B cell (primary cell): ENCODE measurements at regions not wholly inside any gene's neighbourhood (a gene's known extent, or its start where the extent isn't known, plus 50 kb on each side); places are given as distances from the start of the nearest gene placed in this dataset.

Source experiments
- ATAC-seq: fragments of 200-7000 bp; cut with Tn5 transposase; one replicate; pipeline ENCODE4 v1.10.0; 2021; ENCODE audit warnings: low read depth, mild to moderate bottlenecking, moderate number of reproducible peaks, moderate library complexity
- CTCF ChIA-PET: fragments of 350-600 bp; sonication (Branson Sonifier 250); formaldehyde crosslinking; loops from one replicate; lab custom pipeline; 2021; ENCODE audit warnings: antibody characterized with exemption, inconsistent platforms; lab: Charles Lee
- POLR2A ChIA-PET: fragments of 350-600 bp; sonication (Branson Sonifier 250); formaldehyde crosslinking; loops from one replicate; lab custom pipeline; 2021; ENCODE audit warnings: antibody characterized with exemption; lab: Charles Lee
- DNase-seq: peaks from one replicate; pipeline ENCODE4 v3.0.0; 2013
- H2AFZ ChIP-seq: 2 replicates; pipeline ENCODE4 v1.6.1; 2012; ENCODE audit warnings: mild to moderate bottlenecking, low read depth, low read length; ENCODE audit not compliant: insufficient read depth, poor library complexity, severe bottlenecking
- H3K27ac ChIP-seq, 2 donors: 1 replicate in 1 of 2; 2 replicates in 1 of 2; pipeline ENCODE4 v1.5.1; 2012 to 2013; ENCODE audit warnings: low read length in 2 of 2, mild to moderate bottlenecking in 2 of 2, moderate library complexity in 1 of 2
- H3K27me3 ChIP-seq, 4 experiments: fragments of 200-600 bp in 1 of 4; sonication (generic) in 1 of 4; replicated peaks in 1 of 4; 1 replicate in 2 of 4; 2 replicates in 2 of 4; pipeline versions ENCODE4 v1.6.1 to v1.7.0; 2013 to 2016; ENCODE audit warnings: low read length in 3 of 4, mild to moderate bottlenecking in 2 of 4, mixed read lengths in 1 of 4, moderate library complexity in 1 of 4; ENCODE audit not compliant: insufficient read depth in 4 of 4, control insufficient read depth in 3 of 4; ENCODE audit errors: control extremely low read depth in 1 of 4
- H3K36me3 ChIP-seq, 2 experiments: replicated peaks in 1 of 2; 1 replicate in 1 of 2; 2 replicates in 1 of 2; pipeline versions ENCODE4 v1.6.1 to v1.7.1; 2013; ENCODE audit warnings: low read length in 1 of 2; ENCODE audit not compliant: insufficient read depth in 2 of 2, control insufficient read depth in 1 of 2; ENCODE audit errors: control extremely low read depth in 1 of 2, extremely low read depth in 1 of 2
- H3K4me1 ChIP-seq, 2 donors: fragments of 200-600 bp in 1 of 2; sonication (generic) in 1 of 2; 1 replicate in 1 of 2; 2 replicates in 1 of 2; pipeline versions ENCODE4 v1.5.1 to v1.6.1; 2013 to 2017; ENCODE audit warnings: low read length in 2 of 2; ENCODE audit not compliant: control insufficient read depth in 2 of 2, insufficient read depth in 2 of 2
- H3K4me2 ChIP-seq: replicated peaks from 2 replicates; pipeline ENCODE3; 2012; ENCODE audit warnings: mild to moderate bottlenecking, low read depth, low read length; ENCODE audit not compliant: poor library complexity, severe bottlenecking
- H3K4me3 ChIP-seq, 5 experiments: fragments of 200-600 bp in 1 of 5; sonication (generic) in 1 of 5; 1 replicate in 3 of 5; 2 replicates in 2 of 5; pipeline versions ENCODE4 v1.5.1 to v1.7.0; 2011 to 2016; ENCODE audit warnings: low read length in 4 of 5, mild to moderate bottlenecking in 4 of 5, low read depth in 2 of 5, control low read depth in 1 of 5, moderate library complexity in 1 of 5; ENCODE audit not compliant: insufficient read depth in 1 of 5; ENCODE audit errors: control extremely low read depth in 1 of 5, extremely low read depth in 1 of 5
- H3K79me2 ChIP-seq: fragments of 200-600 bp; sonication (generic); one replicate; pipeline ENCODE4 v1.6.0; 2016; ENCODE audit warnings: low read length; ENCODE audit not compliant: control insufficient read depth, insufficient read depth
- H3K9ac ChIP-seq: fragments of 200-600 bp; sonication (generic); 2 replicates; pipeline ENCODE4 v1.6.1; 2017; ENCODE audit warnings: mild to moderate bottlenecking, low read length, moderate library complexity
- H3K9me3 ChIP-seq, 3 donors: one replicate each; pipeline versions ENCODE4 v1.6.1 to v1.7.1; 2013; ENCODE audit warnings: low read length in 2 of 3; ENCODE audit not compliant: control insufficient read depth in 2 of 3, insufficient read depth in 1 of 3; ENCODE audit errors: control extremely low read depth in 1 of 3
- H4K20me1 ChIP-seq: 2 replicates; pipeline ENCODE4 v1.6.0; 2012; ENCODE audit warnings: mild to moderate bottlenecking, low read length; ENCODE audit not compliant: insufficient read depth, control insufficient read depth, poor library complexity, severe bottlenecking
- H3K27ac Mint-ChIP-seq: one replicate; pipeline ENCODE4 v1.8.0; 2021; ENCODE audit warnings: mixed read lengths
- H3K27me3 Mint-ChIP-seq: one replicate; pipeline ENCODE4 v1.8.0; 2021; ENCODE audit warnings: mixed read lengths
- H3K4me1 Mint-ChIP-seq: one replicate; pipeline ENCODE4 v1.8.0; 2021; ENCODE audit warnings: mixed read lengths
- H3K4me3 Mint-ChIP-seq: one replicate; pipeline ENCODE4 v1.8.0; 2021; ENCODE audit warnings: mixed read lengths
- H3K9me3 Mint-ChIP-seq: one replicate; pipeline ENCODE4 v1.8.0; 2022; ENCODE audit warnings: mixed read lengths; ENCODE audit not compliant: insufficient read depth
- EZH2 ChIP-seq: IDR thresholded peaks from 2 replicates; pipeline ENCODE4 v1.6.1; 2012; ENCODE audit warnings: borderline replicate concordance, low read depth, mild to moderate bottlenecking, moderate library complexity, low read length; ENCODE audit not compliant: insufficient read depth, poor library complexity, severe bottlenecking
- WGBS: methylation state at CpG from one replicate; pipeline ENCODE4 v1.1.5; 2013; ENCODE audit warnings: missing lambda C conversion rate; ENCODE audit not compliant: insufficient coverage; 5-methylcytosine and 5-hydroxymethylcytosine counted together
- intact Hi-C: fragments of 100-400 bp; cut with micrococcal nuclease; formaldehyde crosslinking; loops from one replicate; pipeline ENCODE4 v1.10.0; 2022
- TF ChIP-seq, protein P1 (sequence below): fragments of 200-600 bp; IDR thresholded peaks from one replicate; pipeline ENCODE4 v1.8.0; 2022; ENCODE audit warnings: antibody characterized with exemption, mild to moderate bottlenecking

DNA sequence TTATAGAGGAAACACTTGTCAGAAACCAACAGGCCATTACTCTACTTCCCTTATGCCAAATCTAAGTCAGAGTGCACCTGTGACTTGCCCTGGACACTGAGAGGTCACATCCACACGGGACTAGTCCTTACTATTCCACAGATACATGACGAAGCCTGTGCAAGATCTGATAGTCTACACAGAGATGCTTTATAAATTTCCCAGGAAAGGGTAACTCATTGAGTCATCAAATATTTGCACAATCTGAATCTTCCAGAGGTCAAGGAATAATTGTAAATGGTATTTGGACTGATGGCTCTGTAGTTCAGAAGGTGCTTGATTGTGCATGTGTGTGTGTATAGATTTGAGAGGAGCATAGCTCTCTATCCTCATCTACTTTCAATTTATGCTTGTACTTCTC is 55.2 kb upstream of the JAK2 start:
- POLR2A ChIA-PET = no interaction called here
- CTCF ChIA-PET = interaction anchor here (1.3 kb wide), 1 partner anchor 57 kb away, joined by 4 read pairs; no protein-coding TSS in a partner anchor

DNA sequence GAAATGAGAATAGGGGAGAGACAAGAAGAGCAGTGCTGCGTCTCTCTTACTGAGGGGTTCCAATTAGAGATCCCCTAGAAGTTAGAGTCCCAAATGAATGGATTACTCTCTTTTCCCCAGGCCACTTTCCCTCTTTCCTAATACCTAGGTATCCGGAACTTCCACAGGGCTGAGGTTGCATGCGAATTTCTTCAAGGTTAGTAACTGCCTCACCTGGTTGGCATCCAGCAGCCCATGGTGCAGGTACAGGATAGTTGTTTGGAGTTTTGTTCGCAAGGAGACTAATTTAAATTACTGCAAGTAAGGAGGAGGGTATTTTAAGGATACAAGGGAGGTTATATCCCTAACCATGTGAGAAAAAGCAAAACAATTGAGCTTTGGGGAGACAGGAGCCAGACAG is 52.4 kb upstream of the JAK2 start:
- intact Hi-C loops = no loop called here
- Histone ChIP-seq H3K9me3 (no peaks in the 10 kb centered on the region), H3K79me2 (no peaks in the 10 kb centered on the region), H4K20me1 (no peaks in the 10 kb centered on the region), H3K4me2 (no peak overlapping the region), H2AFZ (no peak overlapping the region), H3K27me3 (no peaks in the 10 kb centered on the region), H3K9ac (no peak overlapping the region), H3K36me3 (no peaks in the 10 kb centered on the region), H3K4me1 (peaks cover 23 to 25% of the 10 kb centered on the region in 2 donors), H3K27ac (no peak overlapping the region), H3K4me3 (no peak overlapping the region)
- H3K4me3 Mint-ChIP-seq = no peak overlapping the region
- ATAC-seq (no peak), DNase-seq (no peak)
- 100% methylated on average over 3 of the region's 4 CpGs for WGBS
- no peak overlapping the region for H3K27ac Mint-ChIP-seq
- H3K9me3 Mint-ChIP-seq = no peaks in the 10 kb centered on the region
- ChIA-PET CTCF (no interaction called here), POLR2A (no interaction called here)
- TF ChIP-seq, protein P1, sequence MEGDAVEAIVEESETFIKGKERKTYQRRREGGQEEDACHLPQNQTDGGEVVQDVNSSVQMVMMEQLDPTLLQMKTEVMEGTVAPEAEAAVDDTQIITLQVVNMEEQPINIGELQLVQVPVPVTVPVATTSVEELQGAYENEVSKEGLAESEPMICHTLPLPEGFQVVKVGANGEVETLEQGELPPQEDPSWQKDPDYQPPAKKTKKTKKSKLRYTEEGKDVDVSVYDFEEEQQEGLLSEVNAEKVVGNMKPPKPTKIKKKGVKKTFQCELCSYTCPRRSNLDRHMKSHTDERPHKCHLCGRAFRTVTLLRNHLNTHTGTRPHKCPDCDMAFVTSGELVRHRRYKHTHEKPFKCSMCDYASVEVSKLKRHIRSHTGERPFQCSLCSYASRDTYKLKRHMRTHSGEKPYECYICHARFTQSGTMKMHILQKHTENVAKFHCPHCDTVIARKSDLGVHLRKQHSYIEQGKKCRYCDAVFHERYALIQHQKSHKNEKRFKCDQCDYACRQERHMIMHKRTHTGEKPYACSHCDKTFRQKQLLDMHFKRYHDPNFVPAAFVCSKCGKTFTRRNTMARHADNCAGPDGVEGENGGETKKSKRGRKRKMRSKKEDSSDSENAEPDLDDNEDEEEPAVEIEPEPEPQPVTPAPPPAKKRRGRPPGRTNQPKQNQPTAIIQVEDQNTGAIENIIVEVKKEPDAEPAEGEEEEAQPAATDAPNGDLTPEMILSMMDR = no peak
- no peak for TF ChIP-seq EZH2
- no peaks in the 10 kb centered on the region for H3K27me3 Mint-ChIP-seq
- peaks cover 29% of the 10 kb centered on the region for H3K4me1 Mint-ChIP-seq

More for the DNA sequence above, 55.2 kb upstream of the JAK2 start:
- intact Hi-C loops = no loop called here
- Histone ChIP-seq H3K4me1 (peaks cover 3 to 6% of the 10 kb centered on the region in 2 donors), H3K36me3 (no peaks in the 10 kb centered on the region), H3K4me3 (no peak overlapping the region), H3K4me2 (no peak overlapping the region), H3K79me2 (no peaks in the 10 kb centered on the region), H2AFZ (no peak overlapping the region), H4K20me1 (no peaks in the 10 kb centered on the region), H3K9ac (no peak overlapping the region), H3K9me3 (no peaks in the 10 kb centered on the region), H3K27me3 (no peaks in the 10 kb centered on the region), H3K27ac (no peak overlapping the region)
- ATAC-seq = no peak
- Mint-ChIP-seq H3K9me3 (no peaks in the 10 kb centered on the region), H3K27me3 (no peaks in the 10 kb centered on the region), H3K4me1 (peaks cover 12% of the 10 kb centered on the region), H3K27ac (no peak overlapping the region), H3K4me3 (no peak overlapping the region)
- TF ChIP-seq, protein P1 = no peak
- no peak for TF ChIP-seq EZH2
- WGBS = 33% methylated on average over 1 of the region's 2 CpGs
- DNase-seq = no peak
